NCI-H1436 (cell line): ENCODE measurements at regions not wholly inside any gene's neighbourhood (a gene's known extent, or its start where the extent isn't known, plus 50 kb on each side); places are given as distances from the start of the nearest gene placed in this dataset.
"Not testable (repeated sequence)": the region's sequence is repeated elsewhere in the genome, so short reads cannot be mapped to it uniquely, and the experiment has no call there.

ENCODE experiments used
- DNase-seq: peaks from one replicate; lab custom pipeline; 2025; lab: John Stamatoyannopoulos, UW

DNA sequence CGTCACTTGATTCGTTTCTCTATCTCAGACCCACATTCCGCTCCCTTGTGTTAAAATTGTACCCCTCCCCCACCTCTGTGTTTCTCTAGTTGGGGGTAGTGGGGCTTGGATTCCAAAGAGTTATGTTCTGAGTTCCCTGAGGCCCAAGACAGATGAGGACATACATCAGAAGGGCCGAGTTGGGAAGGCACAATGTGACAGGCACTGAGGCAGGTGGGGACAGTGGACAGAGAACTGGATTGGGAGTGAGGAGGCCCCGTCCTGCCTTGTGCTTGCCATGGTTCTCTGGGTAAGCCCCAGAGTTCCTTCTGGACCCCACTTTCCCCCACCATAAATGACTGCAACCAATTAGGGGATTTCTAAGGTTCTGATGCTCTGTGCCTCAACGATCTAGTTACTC lies 80.5 kb upstream of the ETV3 start:
- no peak for DNase-seq

DNA sequence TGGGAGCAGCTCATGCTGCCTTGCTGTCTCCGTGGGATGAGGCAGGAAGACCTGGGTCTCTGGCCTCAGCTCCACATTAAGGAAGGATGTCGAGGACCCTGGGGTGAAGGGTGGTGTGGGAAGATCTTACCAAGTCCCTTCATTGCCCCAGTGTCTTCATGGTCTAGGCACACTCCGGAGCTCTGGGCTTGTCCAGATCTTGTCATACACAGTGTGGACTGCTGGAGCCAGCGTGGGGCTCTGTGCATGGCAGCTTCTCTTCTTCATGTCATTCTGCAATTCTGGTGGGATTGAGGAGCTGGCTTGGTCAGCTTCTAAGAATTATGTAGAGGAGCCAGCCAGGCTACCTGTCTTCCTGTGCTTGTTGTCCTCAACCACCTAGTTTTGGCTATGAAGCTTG lies 79.3 kb upstream of the ETV3 start:
- DNase-seq, result no peak

DNA sequence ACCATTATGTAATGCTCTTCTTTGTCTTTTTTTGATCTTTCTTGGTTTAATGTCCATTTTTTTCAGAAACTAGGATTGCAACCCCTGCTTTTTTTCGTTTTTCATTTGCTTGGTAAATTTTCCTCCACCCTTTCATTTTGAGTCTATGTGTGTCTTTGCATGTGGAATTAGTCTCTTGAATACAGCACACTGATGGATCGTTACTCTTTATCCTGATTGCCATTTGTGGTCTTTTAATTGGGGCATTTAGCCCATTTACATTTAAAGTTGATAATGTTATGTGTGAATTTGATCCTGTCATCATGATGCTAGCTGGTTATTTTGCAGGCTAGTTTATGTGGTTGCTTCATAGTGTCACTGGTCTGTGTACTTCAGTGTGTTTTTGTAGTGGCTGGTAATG lies 75.6 kb upstream of the ETV3 start:
- no peak for DNase-seq

DNA sequence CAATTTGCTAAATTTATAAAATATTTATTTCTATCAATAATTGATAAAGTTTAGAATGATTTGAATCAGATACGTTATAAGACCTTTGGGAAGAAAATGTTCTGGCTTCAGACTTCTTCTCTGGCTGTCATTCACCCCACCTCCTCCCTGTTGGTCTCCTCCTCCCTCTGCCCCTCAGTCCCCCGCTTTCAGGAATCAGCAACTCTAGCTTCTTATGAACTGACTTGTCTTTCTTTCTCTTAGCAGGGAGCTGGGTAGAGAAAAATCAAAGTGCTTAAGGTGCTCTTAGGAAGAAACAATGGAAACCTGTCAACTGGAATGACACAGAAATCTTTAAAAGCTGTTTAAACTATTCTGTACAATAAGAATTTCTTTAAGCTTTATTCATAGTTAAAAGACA lies 71.3 kb upstream of the ETV3 start:
- no peak for DNase-seq

DNA sequence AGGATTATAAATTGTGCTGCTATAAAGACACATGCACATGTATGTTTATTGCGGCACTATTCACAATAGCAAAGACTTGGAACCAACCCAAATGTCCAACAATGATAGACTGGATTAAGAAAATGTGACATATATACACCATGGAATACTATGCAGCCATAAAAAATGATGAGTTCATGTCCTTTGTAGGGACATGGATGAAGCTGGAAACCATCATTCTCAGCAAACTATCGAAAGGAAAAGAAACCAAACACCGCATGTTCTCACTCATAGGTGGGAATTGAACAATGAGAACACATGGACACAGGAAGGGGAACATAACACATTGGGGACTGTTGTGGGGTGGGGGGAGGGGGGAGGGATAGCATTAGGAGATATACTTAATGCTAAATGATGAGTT lies 67.8 kb upstream of the ETV3 start:
- DNase-seq, result not testable (repeated sequence)

DNA sequence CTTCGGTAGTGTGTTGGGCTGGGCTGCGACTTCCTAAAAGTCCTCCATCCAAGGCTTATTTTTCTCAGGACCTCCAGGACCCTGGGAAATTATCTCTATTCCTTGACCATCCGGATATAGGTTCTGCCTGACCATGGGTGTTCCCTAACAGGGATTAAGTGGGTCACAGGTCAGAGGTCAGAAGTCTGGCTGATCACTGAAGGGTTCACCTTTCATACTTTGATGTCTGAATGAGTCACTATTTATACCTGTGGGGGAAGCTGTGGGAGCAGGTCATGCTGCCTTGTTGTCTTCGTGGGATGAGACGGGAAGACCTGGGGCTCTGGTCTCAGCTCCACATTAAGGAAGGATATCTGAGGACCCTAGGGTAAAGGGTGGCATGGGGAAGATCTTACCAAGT lies 65.0 kb upstream of the ETV3 start:
- no peak for DNase-seq

DNA sequence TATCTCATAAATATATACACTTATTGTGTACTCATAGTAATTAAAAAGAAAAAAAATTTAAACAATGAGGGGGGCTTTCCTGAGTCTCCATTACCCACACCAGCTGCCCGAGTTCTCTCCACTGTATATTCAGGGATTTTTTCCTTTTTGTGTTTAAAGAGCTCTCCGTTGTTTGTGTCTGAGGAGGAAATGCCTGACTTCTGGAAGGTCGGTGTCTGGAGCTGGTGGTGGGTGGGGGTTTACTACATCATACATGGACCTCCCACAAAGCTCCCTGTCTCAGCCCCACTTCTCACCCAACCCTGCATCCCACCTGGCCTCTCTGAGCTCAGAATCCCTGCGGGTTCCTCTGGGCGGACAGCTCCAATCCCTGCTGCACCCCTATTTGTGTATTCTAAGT lies 64.1 kb upstream of the ETV3 start:
- no peak for DNase-seq

DNA sequence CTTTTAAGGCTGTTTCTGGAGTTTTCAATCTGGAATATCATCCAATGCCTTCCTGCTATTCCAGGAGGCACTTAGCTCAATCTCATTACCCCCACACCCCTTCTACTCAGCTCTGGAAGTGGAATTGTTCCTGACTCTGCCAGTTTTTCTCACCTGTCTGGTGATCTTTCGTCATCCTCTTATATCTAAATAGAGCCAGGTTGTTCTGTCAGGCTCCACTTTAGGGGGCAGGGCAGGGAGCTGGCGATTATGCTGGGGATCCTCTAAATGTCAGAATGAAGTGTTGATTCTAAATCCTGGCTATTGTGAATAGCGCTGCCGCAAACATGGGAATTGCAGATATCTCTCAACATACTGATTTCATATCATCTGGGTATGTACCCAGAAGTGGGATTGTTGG lies 63.6 kb upstream of the ETV3 start:
- no peak for DNase-seq

DNA sequence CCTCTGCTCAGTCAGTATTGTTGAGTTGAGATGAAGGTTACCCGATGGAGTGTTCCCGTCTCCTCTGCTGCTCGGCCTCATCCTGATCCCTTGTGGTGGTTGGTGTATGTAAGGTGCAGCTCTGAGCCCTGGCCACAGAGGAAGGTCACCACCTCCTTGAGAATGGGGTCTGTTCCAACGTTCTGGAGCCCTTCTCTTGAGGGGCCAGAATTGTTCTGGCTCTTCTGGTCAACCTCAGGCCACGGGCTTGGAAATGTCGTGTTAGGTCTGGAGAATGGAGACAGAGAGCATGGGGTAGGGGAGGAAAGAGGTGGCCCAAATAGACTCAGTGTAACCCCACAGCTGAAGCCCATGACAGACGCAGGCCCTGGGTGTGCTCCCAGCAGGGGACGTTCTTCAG lies 62.3 kb upstream of the ETV3 start:
- no peak for DNase-seq

DNA sequence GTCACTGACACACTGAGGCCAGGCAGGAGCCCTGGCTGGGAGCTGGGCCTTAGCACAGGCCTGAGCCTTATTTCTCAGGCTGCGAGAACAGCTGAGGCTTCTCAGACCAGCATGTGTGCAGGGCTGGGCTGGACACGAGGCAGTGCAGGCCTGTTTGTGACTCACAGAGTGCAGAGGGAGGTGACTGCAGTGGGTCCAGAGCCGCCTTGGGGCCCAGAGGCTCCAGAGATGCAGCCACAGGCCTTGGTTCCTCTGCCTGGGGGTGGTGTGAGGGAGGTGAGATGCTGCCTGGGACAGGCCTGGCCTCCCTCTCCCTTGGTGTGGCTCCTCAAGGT lies 61.2 kb upstream of the ETV3 start:
- DNase-seq, result no peak

DNA sequence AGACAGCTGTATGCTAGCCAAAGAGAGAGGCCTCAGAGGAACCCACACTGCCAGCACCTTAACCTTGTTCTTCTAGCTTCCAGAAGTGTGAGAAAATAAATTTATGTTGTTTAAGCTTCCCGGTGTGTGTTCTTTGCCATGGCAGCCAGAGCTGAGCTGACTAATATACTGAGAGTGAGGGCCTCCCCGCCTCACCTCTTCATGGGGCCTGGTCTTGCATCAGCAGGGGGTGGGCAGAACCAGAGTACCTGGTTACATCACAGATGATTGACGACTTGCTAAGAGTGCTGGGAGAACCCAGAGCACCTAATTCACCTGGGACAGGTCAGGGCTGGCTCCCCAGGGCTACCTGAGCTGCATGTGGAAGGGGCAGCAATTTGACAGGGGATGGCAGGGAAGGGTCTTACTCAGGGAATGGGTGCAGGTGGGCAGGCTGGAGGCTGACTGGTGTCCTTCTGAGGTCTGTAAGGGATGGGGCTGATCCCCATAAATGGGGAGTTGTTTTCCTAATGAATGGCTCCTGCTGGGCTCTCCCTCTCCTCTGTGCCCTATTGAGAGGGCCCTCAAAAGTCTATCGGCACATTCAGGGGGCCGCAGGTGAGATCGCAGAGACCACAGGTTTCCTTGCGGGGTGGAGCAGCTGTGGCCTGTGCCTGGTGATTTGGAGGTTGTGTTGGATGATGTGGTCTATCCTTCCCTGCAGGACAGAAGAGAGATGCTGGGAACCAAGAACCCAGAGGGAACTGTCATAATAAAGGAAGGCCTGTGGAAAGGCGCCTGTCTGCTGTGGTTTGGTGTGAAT lies 60.6 kb upstream of the ETV3 start:
- DNase-seq, result peak; percentile 23

DNA sequence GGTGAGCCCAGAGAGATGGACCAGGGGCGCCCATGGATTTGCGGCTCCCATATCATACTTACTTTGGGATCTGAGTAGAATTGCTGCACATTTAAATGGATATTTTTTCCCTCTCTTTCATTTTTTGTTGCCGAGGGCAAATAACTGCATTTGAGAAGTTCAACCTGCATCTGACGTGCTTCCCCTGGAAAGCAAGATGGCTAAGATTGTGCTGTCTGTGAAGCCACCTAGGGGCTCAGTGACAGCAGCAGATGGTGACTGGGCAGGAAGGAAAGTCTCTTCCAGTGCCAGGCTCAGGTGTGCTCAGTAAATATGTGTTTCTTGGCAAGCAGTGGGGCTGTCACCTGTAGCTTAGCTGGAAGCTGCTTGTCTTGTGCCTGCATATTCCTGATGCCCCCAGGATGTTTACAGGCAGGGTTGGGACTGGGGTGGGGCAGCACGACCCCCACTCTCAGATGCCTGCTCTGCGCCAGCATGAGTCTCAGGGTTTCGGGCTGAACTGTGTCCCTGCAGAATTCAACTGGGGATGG lies 59.8 kb upstream of the ETV3 start:
- no peak for DNase-seq

DNA sequence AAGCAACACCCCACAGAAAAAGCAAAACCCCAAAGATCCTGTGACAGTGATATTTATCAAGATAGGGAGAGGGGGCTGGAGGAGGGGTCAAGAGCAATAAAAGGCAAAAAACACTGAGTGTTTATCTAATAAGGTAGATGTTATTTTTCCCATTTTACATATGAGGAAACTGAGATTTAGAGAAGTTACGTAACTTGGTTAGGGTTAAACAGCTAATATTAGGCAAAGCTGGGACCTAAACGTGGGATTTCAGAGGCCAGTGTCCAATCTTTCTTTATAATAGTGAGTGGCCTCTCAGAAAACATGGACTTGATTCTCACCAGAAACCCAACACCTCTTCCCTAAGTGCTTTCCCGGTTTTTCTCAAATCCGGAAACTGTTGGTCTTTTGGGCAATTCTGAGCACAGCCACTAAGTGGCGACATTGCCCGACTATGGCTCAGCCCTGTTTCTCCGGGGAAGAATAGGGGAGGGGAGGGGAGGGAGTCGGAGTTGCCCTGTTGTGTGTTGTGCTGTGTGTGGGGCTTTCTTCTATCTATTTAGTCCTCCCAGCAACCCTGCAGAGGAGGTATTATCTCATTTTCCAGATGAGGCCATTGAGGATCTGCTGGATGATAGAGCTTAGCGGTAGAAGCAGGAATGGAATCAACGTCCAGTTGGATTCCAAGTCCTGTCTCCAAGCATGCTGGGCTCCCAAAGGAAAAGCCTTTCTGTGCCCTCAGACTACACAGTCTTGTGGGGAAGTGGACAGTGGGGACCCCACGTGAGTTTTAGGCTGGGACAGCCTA lies 58.7 kb upstream of the ETV3 start:
- DNase-seq, result not testable (repeated sequence)

DNA sequence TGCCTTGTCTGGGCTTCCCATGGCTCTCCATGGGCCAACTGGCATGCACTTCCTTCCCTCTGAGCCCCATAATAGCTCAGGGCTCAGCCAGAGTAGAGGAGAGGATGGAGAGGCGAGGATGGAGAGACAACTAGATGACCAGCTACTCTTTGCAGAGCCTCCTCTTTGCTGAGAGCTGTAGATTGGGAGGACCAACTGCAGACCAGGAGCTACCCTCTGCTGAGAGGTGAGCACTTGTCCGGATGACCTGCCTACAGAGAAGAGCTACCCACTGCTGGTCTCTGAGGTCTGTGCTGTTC lies 58.0 kb upstream of the ETV3 start:
- no peak for DNase-seq

DNA sequence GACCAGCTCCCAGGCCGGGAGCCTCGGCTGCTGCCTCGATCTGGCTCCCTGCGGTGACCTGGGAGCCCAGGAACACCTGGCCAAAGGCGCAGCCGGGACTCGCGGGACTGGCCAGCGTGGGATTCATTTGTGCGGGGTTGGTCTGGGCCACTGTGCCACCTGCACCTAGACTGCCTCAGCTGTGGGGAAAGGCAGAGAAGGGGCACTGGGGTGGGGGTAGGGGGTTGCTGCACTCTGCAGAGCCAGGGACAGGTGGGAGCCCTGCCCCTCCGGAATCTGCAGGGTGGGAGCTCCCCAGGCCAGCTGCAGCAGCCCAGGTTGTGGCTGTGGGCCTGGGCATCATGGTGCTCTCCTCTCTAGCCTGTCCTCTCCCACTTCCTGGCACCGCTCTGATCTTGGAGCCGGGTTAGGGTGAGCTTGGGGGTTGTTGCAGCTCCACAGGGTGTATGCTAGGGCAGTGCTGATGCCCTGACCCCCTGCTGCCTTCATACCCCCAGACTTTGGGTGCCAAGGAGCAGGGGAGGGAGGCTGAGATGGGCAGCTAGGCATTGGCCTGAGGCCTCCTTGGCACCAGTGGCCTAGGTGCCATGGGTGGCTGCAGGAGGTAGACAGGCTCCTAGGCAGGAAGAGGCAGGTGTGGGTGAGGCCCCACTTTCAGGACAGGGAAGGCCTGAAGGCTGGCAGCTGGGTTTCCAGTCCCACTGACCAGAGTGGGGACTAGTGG lies 57.5 kb upstream of the ETV3 start:
- DNase-seq, result no peak

DNA sequence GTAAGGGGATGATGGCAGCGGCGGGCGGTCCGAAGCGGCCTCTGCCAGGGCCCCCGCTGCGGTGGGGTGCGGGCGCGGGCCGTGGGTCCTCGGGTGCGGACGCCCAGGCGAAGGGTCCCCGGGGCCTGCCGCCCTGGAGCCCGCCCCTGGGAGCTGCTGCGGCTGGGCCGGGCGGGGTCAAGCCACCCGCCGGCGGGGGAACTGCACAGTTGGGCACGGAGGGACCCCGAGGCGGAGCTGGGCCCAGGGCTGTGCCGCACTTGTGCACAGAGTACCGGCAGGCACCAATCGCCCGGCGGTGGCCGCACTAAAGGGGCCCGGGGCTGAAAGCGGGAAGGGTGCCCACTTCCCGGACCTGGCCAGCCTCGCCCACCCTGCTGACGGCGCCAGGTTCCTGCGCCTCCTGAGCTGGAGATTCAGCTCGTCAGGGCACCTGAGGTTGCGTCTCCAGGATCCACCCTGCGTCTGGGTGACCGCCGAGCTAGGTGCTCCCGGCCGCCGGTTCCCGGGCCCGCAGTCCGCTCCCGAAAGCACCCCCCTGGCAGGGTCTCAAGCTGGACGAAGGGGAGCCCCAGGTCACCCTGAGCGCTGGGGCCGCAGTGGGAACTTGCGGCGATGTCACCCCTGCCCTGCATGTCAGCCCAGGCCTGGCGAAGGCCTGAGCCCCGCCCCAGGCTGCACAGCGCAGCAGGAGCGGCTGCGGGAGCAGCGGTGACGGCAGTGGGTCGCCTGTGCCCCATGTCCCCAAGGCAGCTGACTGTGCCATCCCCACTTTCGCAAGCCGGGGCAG lies 56.7 kb upstream of the ETV3 start:
- no peak for DNase-seq

DNA sequence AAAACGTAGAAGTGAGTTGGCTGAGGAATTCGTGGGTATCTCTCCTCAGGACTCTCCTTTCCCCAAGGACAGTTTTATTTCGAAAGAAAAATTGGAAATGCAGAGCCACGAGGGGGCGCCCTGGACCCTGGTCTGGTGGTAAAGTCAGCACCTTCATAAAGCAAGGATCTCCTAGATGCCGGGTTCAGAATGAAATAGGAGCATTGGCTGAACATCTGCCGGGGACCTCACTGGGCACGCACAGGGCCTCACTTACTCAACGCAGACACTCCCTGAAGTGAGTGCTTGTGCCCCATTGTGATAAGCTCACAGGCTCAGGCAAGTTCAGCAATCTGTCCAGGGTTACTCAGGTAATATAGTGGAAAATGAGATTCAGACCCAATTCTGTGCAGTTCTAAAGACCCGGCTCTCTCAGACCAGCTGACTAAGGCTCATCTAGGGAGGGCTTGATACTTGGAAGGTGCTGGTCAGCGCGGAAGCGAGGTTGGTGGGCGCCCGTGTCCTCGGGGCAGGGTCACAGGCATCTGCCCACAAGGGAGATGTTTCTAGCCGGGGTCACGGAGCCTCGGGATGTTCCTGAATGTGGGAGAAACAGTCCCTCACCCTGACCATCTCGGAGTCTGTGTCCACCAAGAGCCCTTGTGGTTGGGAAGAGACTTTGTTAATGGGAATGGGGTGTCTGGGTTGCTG lies 55.7 kb upstream of the ETV3 start:
- DNase-seq, result peak; percentile 44

DNA sequence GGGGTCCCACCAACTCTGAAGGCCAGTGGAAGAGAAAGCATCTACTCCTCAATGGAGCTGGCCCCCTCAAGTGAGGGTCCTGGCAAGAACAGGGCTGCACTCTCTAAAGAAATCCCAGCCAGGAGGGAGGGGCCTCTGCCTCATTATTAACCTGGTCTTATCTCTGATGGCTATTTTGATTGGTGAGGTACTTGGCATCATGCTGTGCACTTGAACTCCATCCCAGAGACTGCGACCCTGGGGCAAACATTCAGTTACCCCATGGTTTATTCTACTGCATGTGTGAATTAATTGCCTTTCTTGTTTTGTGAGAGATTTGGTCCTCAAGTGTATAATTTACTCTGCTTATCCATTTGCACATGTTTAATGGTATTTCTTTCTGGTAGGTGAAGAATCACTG lies 55.0 kb upstream of the ETV3 start:
- no peak for DNase-seq

DNA sequence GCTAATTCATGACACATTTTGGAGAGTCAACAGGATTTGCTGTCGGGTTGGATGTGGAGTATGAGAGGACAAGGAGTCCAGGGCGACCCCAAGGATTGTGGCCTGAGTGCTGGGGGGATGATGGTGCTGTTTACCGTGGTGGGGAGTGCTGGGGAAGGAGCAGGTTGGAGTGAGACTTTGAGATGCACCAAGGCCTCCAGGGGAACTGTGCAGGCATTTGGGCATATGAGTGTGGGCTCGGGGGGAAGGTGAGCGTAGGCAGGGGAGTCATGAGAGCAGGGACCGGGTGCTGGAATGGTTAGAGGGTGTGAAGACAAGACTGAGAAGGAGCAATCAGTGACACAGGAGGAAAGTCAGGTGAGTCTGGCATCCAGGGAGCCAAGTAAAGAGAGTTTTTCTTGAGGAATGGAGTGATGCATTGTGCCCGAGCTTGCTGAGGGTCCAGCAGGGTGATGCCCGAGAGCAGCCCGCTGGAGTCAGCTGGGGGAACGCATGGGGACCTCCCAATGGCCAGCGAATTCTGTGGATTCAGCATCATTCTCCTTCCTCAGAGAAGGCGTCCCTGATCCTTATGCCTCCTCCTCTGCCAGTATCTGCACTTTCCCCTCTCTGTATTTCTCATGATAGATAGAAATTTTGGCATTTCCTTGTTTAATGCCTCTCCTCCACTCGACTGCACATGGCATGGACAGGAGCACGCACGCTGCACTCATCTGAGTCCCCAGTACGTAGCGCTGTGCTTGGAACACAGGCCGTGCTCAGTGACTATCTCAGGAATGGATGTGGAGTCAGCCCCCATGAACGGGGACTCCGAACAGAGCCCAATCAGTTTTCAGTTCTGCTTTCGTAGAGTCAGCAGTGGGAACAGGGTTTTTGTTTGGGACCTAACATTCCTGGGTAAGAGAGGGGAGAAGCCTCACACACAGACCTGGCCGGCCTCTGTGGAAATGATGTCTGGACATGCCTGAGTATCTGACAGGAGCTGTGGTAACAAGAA lies 52.1 kb upstream of the ETV3 start:
- DNase-seq, result no peak

DNA sequence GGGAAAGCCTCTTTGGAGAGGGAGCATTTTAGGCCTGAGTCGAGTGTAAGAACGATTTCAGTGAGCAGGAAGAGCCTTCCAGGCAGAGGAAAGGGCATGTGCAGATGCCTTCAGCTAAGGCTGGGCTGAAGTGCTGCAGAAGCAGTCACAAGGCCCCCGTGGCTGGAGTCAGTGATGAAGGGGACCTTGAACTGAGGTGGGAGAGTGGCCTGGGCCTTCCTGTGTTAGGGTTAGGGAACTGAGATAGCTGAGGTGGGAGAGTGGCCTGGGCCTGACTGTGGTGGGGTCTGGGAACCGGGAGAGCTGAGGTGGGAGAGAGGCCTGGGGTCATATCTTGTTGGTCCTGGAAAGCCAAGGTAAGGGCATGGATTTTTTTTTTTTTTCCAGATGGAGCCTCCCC lies 50.9 kb upstream of the ETV3 start:
- DNase-seq, result no peak
